H1 (cell line): ENCODE measurements at regions not wholly inside any gene's neighbourhood (a gene's known extent, or its start where the extent isn't known, plus 50 kb on each side); places are given as distances from the start of the nearest gene placed in this dataset.

ENCODE experiments used
- CTCF ChIA-PET: fragments of 300-600 bp; sonication (Branson Sonifier 250); formaldehyde crosslinking; loops from one replicate; lab custom pipeline; 2021; ENCODE audit not compliant: partially characterized antibody; lab: Charles Lee
- POLR2A ChIA-PET: fragments of 300-600 bp; sonication (Branson Sonifier 250); formaldehyde crosslinking; loops from one replicate; lab custom pipeline; 2021; ENCODE audit warnings: inconsistent platforms; ENCODE audit not compliant: partially characterized antibody; lab: Charles Lee
- DNase-seq, 2 experiments: peaks; one replicate each; pipeline versions ENCODE4 v3.0.0 to v3.0.0-alpha.2; 2010 to 2022; ENCODE audit warnings: low spot score in 2 of 2, low read depth in 1 of 2, mixed read lengths in 1 of 2
- FAIRE-seq: peaks from 2 replicates; lab custom pipeline; 2011; peaks lifted over from hg19 to GRCh38; lab: Jason Lieb, UNC
- H2AFZ ChIP-seq: 2 replicates; pipeline ENCODE4 v1.8.1; 2012; ENCODE audit warnings: low read length, inconsistent platforms
- H2AK5ac ChIP-seq: 2 replicates; pipeline ENCODE4 v1.6.1; 2013; ENCODE audit warnings: low read depth, low read length
- H2BK120ac ChIP-seq: replicated peaks from 2 replicates; pipeline ENCODE3; 2013; ENCODE audit warnings: low read depth, low read length, inconsistent platforms
- H2BK12ac ChIP-seq: 2 replicates; pipeline ENCODE4 v1.6.1; 2013; ENCODE audit warnings: low read depth, low read length
- H2BK15ac ChIP-seq: 2 replicates; pipeline ENCODE4 v1.6.1; 2013; ENCODE audit warnings: low read length
- H2BK20ac ChIP-seq: 2 replicates; pipeline ENCODE4 v1.6.1; 2013; ENCODE audit warnings: low read length
- H2BK5ac ChIP-seq: 2 replicates; pipeline ENCODE4 v1.6.1; 2013; ENCODE audit warnings: low read depth, low read length
- H3K14ac ChIP-seq: 2 replicates; pipeline ENCODE4 v1.6.1; 2013; ENCODE audit warnings: inconsistent platforms; ENCODE audit not compliant: insufficient read length
- H3K18ac ChIP-seq: 2 replicates; pipeline ENCODE4 v1.6.1; 2013; ENCODE audit warnings: low read length; ENCODE audit errors: extremely low read depth
- H3K23ac ChIP-seq: 2 replicates; pipeline ENCODE4 v1.6.1; 2013; ENCODE audit warnings: inconsistent platforms; ENCODE audit not compliant: insufficient read length
- H3K23me2 ChIP-seq: 2 replicates; pipeline ENCODE4 v1.6.1; 2013; ENCODE audit warnings: low read depth, low read length
- H3K27ac ChIP-seq: 2 replicates; pipeline ENCODE4 v1.6.1; 2011; ENCODE audit warnings: low read depth, low read length, inconsistent platforms
- H3K27me3 ChIP-seq, 4 experiments: replicated peaks in 1 of 4; 1 replicate in 1 of 4; 2 replicates in 3 of 4; pipeline versions ENCODE4 v1.6.1 to v1.8.1; 2011 to 2013; ENCODE audit warnings: low read length in 3 of 4, mild to moderate bottlenecking in 3 of 4, inconsistent platforms in 2 of 4, mixed read lengths in 2 of 4, moderate library complexity in 1 of 4; ENCODE audit not compliant: control insufficient read depth in 3 of 4, insufficient read depth in 3 of 4; ENCODE audit errors: extremely low read depth in 1 of 4
- H3K36me3 ChIP-seq, 4 experiments: 2 replicates each; pipeline versions ENCODE4 v1.6.1 to v1.8.1; 2011 to 2013; ENCODE audit warnings: mild to moderate bottlenecking in 4 of 4, low read length in 3 of 4, moderate library complexity in 2 of 4, control low read depth in 1 of 4, inconsistent platforms in 1 of 4; ENCODE audit not compliant: insufficient read depth in 4 of 4, control insufficient read depth in 2 of 4
- H3K4ac ChIP-seq: replicated peaks from 2 replicates; pipeline ENCODE3; 2013; ENCODE audit warnings: low read length, low read depth, mixed read lengths, inconsistent platforms; ENCODE audit not compliant: insufficient read length
- H3K4me1 ChIP-seq, 4 experiments: replicated peaks in 1 of 4; 1 replicate in 1 of 4; 2 replicates in 3 of 4; pipeline versions ENCODE4 v1.6.1 to v1.8.1; 2011 to 2013; ENCODE audit warnings: low read length in 3 of 4, inconsistent platforms in 2 of 4, mixed read lengths in 1 of 4; ENCODE audit not compliant: insufficient read depth in 4 of 4, control insufficient read depth in 3 of 4
- H3K4me2 ChIP-seq, 2 experiments: 2 replicates each; pipeline versions ENCODE4 v1.6.1 to v1.8.1; 2011 to 2013; ENCODE audit warnings: low read depth in 2 of 2, low read length in 2 of 2, control low read depth in 1 of 2, inconsistent platforms in 1 of 2, mild to moderate bottlenecking in 1 of 2; ENCODE audit not compliant: insufficient read depth in 1 of 2
- H3K4me3 ChIP-seq, 4 experiments: fragments of 200-600, 300-600 bp in 1 of 4; sonication (generic), shearing (Covaris generic), sonication (Bioruptor Twin) in 1 of 4; 2 replicates each; pipeline versions ENCODE4 v1.5.1 to v1.8.1; 2011 to 2016; ENCODE audit warnings: low read length in 4 of 4, low read depth in 3 of 4, control low read depth in 2 of 4, inconsistent platforms in 2 of 4, mild to moderate bottlenecking in 2 of 4, mixed read lengths in 1 of 4, moderate library complexity in 1 of 4; ENCODE audit not compliant: insufficient read depth in 2 of 4; ENCODE audit errors: extremely low read depth in 1 of 4
- H3K56ac ChIP-seq: replicated peaks from 2 replicates; pipeline ENCODE3; 2013; ENCODE audit warnings: low read depth, mild to moderate bottlenecking, mixed read lengths, low read length, inconsistent platforms; ENCODE audit not compliant: insufficient read length
- H3K79me1 ChIP-seq: 2 replicates; pipeline ENCODE4 v1.6.1; 2013; ENCODE audit warnings: low read depth, low read length, control low read depth
- H3K79me2 ChIP-seq, 2 experiments: 2 replicates each; pipeline versions ENCODE4 v1.6.1 to v1.8.1; 2012 to 2013; ENCODE audit warnings: low read length in 2 of 2, mild to moderate bottlenecking in 2 of 2, inconsistent platforms in 1 of 2; ENCODE audit not compliant: insufficient read depth in 2 of 2, control insufficient read depth in 1 of 2
- H3K9ac ChIP-seq, 4 experiments: replicated peaks in 1 of 4; 1 replicate in 1 of 4; 2 replicates in 3 of 4; pipeline versions ENCODE4 v1.6.1 to v1.8.1; 2011 to 2013; ENCODE audit warnings: low read depth in 3 of 4, low read length in 3 of 4, control low read depth in 2 of 4, mild to moderate bottlenecking in 2 of 4, moderate library complexity in 2 of 4, inconsistent platforms in 1 of 4; ENCODE audit errors: extremely low read depth in 1 of 4
- H3K9me3 ChIP-seq, 2 experiments: 2 replicates each; pipeline versions ENCODE4 v1.6.1 to v1.8.1; 2012 to 2013; ENCODE audit warnings: mild to moderate bottlenecking in 2 of 2, moderate library complexity in 2 of 2, control low read depth in 1 of 2, inconsistent platforms in 1 of 2, low read depth in 1 of 2, low read length in 1 of 2, mixed read lengths in 1 of 2; ENCODE audit not compliant: insufficient read depth in 2 of 2
- H4K20me1 ChIP-seq, 2 experiments: replicated peaks in 1 of 2; 2 replicates each; pipeline versions ENCODE3 to v1.8.1; 2011 to 2013; ENCODE audit warnings: inconsistent platforms in 2 of 2, low read length in 2 of 2, mild to moderate bottlenecking in 1 of 2; ENCODE audit not compliant: insufficient read depth in 2 of 2, control insufficient read depth in 1 of 2
- H4K5ac ChIP-seq: 2 replicates; pipeline ENCODE4 v1.6.1; 2013; ENCODE audit warnings: low read length, low read depth, mixed read lengths, inconsistent platforms; ENCODE audit not compliant: insufficient read length
- H4K8ac ChIP-seq: 2 replicates; pipeline ENCODE4 v1.8.0; 2013; ENCODE audit warnings: mild to moderate bottlenecking, moderate library complexity, low read length, inconsistent platforms; ENCODE audit not compliant: insufficient read depth; ENCODE audit errors: extremely low read depth
- H4K91ac ChIP-seq: replicated peaks from 2 replicates; pipeline ENCODE3; 2013; ENCODE audit warnings: low read length, mixed read lengths, inconsistent platforms; ENCODE audit not compliant: insufficient read length
- ASH2L ChIP-seq: fragments of 200-600, 300-600 bp; sonication (generic); IDR thresholded peaks from one replicate; pipeline ENCODE4 v1.7.1; 2017; ENCODE audit warnings: low read length
- ATF2 ChIP-seq: IDR thresholded peaks from 2 replicates; pipeline ENCODE4 v1.6.1; 2012; ENCODE audit warnings: low read length, inconsistent platforms
- BCL11A ChIP-seq, 2 experiments: IDR thresholded peaks; one replicate each; pipeline ENCODE4 v1.6.1; 2011; ENCODE audit warnings: low read depth in 2 of 2, low read length in 2 of 2, mild to moderate bottlenecking in 2 of 2
- CBX5 ChIP-seq: fragments of 300-800, 300-1000 bp; sonication (generic); IDR thresholded peaks from 2 replicates; pipeline ENCODE4 v1.7.1; 2016; ENCODE audit warnings: antibody characterized with exemption, low read length, low read depth
- EZH2 ChIP-seq: fragments of 200-600 bp; sonication (generic); IDR thresholded peaks from 2 replicates; pipeline ENCODE4 v1.7.1; 2012; ENCODE audit warnings: low read depth, mild to moderate bottlenecking, moderate library complexity, low read length, inconsistent platforms; ENCODE audit not compliant: severe bottlenecking
- GABPA ChIP-seq: IDR thresholded peaks from 2 replicates; pipeline ENCODE4 v1.6.1; 2011; ENCODE audit warnings: mild to moderate bottlenecking, low read length, moderate library complexity, borderline replicate concordance; ENCODE audit not compliant: insufficient read depth
- POLR2A ChIP-seq, 2 experiments: IDR thresholded peaks; 1 replicate in 1 of 2; 2 replicates in 1 of 2; pipeline ENCODE4 v1.6.1; 2011; ENCODE audit warnings: low read depth in 2 of 2, low read length in 2 of 2, mild to moderate bottlenecking in 2 of 2; ENCODE audit errors: control extremely low read depth in 1 of 2
- RFX5 ChIP-seq: IDR thresholded peaks from 2 replicates; pipeline ENCODE4 v1.6.1; 2011; ENCODE audit warnings: low read depth, low read length, improper control_type of control experiment, borderline replicate concordance
- RXRA ChIP-seq: IDR thresholded peaks from 2 replicates; pipeline ENCODE4 v1.6.1; 2011; ENCODE audit warnings: low read depth, mild to moderate bottlenecking, low read length, moderate library complexity; ENCODE audit not compliant: insufficient read depth
- SIN3A ChIP-seq, 2 experiments: IDR thresholded peaks in 1 of 2; conservative IDR thresholded peaks in 1 of 2; 2 replicates each; pipeline ENCODE4 v1.6.1; 2011 to 2012; ENCODE audit warnings: low read length in 2 of 2, improper control_type of control experiment in 1 of 2, low read depth in 1 of 2, mild to moderate bottlenecking in 1 of 2
- SIRT6 ChIP-seq: IDR thresholded peaks from one replicate; pipeline ENCODE4 v1.7.1; 2012; ENCODE audit warnings: low read length, inconsistent platforms
- SUZ12 ChIP-seq: fragments of 200-600 bp; sonication (generic); IDR thresholded peaks from 2 replicates; pipeline ENCODE4 v1.6.1; 2012; ENCODE audit warnings: mild to moderate bottlenecking, inconsistent platforms, low read length, moderate library complexity, mixed read lengths
- TAF7 ChIP-seq: optimal IDR thresholded peaks from 2 replicates; pipeline ENCODE3; 2011; ENCODE audit warnings: low read depth, mild to moderate bottlenecking, inconsistent platforms, low read length, moderate library complexity, borderline replicate concordance
- WGBS, 2 experiments: shearing (Covaris generic) in 1 of 2; methylation state at CpG; one replicate each; pipeline versions ENCODE4 v1.1.6 to v1.1.7; 2013 to 2015; ENCODE audit warnings: low lambda C conversion rate in 2 of 2, mixed read lengths in 2 of 2, inconsistent platforms in 1 of 2, low coverage in 1 of 2, missing lambda C conversion rate in 1 of 2; ENCODE audit not compliant: insufficient replicate concordance in 2 of 2, insufficient coverage in 1 of 2, insufficient read length in 1 of 2; ENCODE audit errors: extremely low coverage in 1 of 2, missing lambda C conversion rate in 1 of 2; 5-methylcytosine and 5-hydroxymethylcytosine counted together

GRCh38 chr2:38223256-38223655, 147.3 kb upstream of the CYP1B1 start:
- Histone ChIP-seq H2BK20ac (no peak overlapping the region), H3K4me1 (peaks cover 1 to 11% (median 2%) of the 10 kb centered on the region in 4 experiments; a peak in 5 of 7 replicates), H3K36me3 (no peaks in the 10 kb centered on the region), H2BK12ac (no peak overlapping the region), H2BK15ac (no peak overlapping the region), H3K14ac (no peak overlapping the region), H4K20me1 (no peaks in the 10 kb centered on the region), H3K4me3 (no peak overlapping the region), H4K91ac (no peak overlapping the region), H2AK5ac (no peak overlapping the region), H3K56ac (no peak overlapping the region), H3K27ac (no peak overlapping the region), H3K79me1 (no peaks in the 10 kb centered on the region), H4K5ac (no peak overlapping the region), H2AFZ (no peak overlapping the region), H3K18ac (no peak overlapping the region), H3K4ac (no peak overlapping the region), H3K23ac (no peak overlapping the region), H3K27me3 (no peaks in the 10 kb centered on the region), H3K9me3 (no peaks in the 10 kb centered on the region), H3K23me2 (no peaks in the 10 kb centered on the region), H2BK5ac (no peak overlapping the region), H4K8ac (no peak overlapping the region), H2BK120ac (no peak overlapping the region), H3K9ac (no peak overlapping the region), H3K4me2 (no peak overlapping the region), H3K79me2 (no peaks in the 10 kb centered on the region)
- WGBS, 2 experiments: 95% methylated on average over 4 of the region's 4 CpGs; no CpG with 5 or more reads in 1 of the 2 experiments
- FAIRE-seq: no peak
- ChIA-PET POLR2A (no interaction called here), CTCF (interaction anchor here (0.9 kb wide), 1 partner anchor 16 kb away, joined by 3 read pairs; no protein-coding TSS in a partner anchor)
- no peak for DNase-seq
- TF ChIP-seq SIN3A (conservative IDR thresholded peaks at IDR 0.05 in 1 of 2, IDR thresholded peaks at IDR 0.05 in 1 of 2; ENCODE audit: low read depth in 1 of 2, low read length in 2 of 2) (no peak), ASH2L (no peak), POLR2A (IDR thresholded peaks at IDR 0.05; ENCODE audit: control extremely low read depth in 1 of 2, low read depth in 2 of 2, low read length in 2 of 2) (no peak), RFX5 (no peak), TAF7 (no peak), SUZ12 (no peak), SIRT6 (no peak), RXRA (no peak), CBX5 (no peak), EZH2 (no peak), BCL11A (IDR thresholded peaks at IDR 0.05; ENCODE audit: low read depth in 2 of 2, low read length in 2 of 2) (no peak), GABPA (no peak), ATF2 (no peak)
